IMR-90 (cell line): ENCODE measurements at regions not wholly inside any gene's neighbourhood (a gene's known extent, or its start where the extent isn't known, plus 50 kb on each side); places are given as distances from the start of the nearest gene placed in this dataset.

ENCODE experiments used
- ATAC-seq: fragments of 200-7000 bp; cut with Tn5 transposase; 2 replicates; pipeline ENCODE4 v1.9.1; 2020; ENCODE audit warnings: low read depth, mild to moderate bottlenecking, moderate library complexity
- BruUV-seq: library from RNA; stranded (reverse); fragments of 400-500 nt; replicated peaks from 2 replicates; lab custom pipeline; 2021; lab: Mats Ljungman, UMichigan
- CTCF ChIA-PET: fragments of 300-600 bp; formaldehyde crosslinking; extraction: SDS; loops from one replicate; lab custom pipeline; 2021; ENCODE audit warnings: antibody characterized with exemption; lab: Yijun Ruan, JAX
- POLR2A ChIA-PET: fragments of 300-600 bp; sonication (Branson Sonifier 250); formaldehyde crosslinking; loops from one replicate; lab custom pipeline; 2022; ENCODE audit warnings: antibody characterized with exemption; ENCODE audit not compliant: unreplicated experiment; lab: Charles Lee
- DNase-seq: peaks from one replicate; pipeline ENCODE4 v3.0.0; 2013
- H2AFZ ChIP-seq: replicated peaks from 2 replicates; pipeline ENCODE3; 2013; ENCODE audit warnings: low read length, mild to moderate bottlenecking; ENCODE audit not compliant: poor library complexity
- H2AK5ac ChIP-seq: 2 replicates; pipeline ENCODE4 v1.6.1; 2013; ENCODE audit warnings: low read depth, low read length, inconsistent platforms
- H2AK9ac ChIP-seq: replicated peaks from 2 replicates; pipeline ENCODE3; 2013; ENCODE audit warnings: mild to moderate bottlenecking, low read depth, low read length, moderate library complexity; ENCODE audit not compliant: poor library complexity
- H2BK120ac ChIP-seq: 2 replicates; pipeline ENCODE4 v1.6.1; 2013; ENCODE audit warnings: low read depth, low read length, inconsistent platforms
- H2BK15ac ChIP-seq: 3 replicates; pipeline ENCODE4 v1.6.1; 2013; ENCODE audit warnings: low read depth, low read length, inconsistent platforms
- H2BK20ac ChIP-seq: 2 replicates; pipeline ENCODE4 v1.6.1; 2013; ENCODE audit warnings: low read depth, mild to moderate bottlenecking, inconsistent platforms, low read length, moderate library complexity
- H2BK5ac ChIP-seq: 2 replicates; pipeline ENCODE4 v1.6.1; 2013; ENCODE audit warnings: mild to moderate bottlenecking, low read depth, low read length, inconsistent platforms; ENCODE audit not compliant: poor library complexity, severe bottlenecking
- H3K14ac ChIP-seq: replicated peaks from 2 replicates; pipeline ENCODE4 v1.6.1; 2013; ENCODE audit warnings: low read depth, low read length, inconsistent platforms
- H3K18ac ChIP-seq: 2 replicates; pipeline ENCODE4 v1.6.1; 2013; ENCODE audit warnings: low read depth, low read length, control low read depth
- H3K23ac ChIP-seq: 2 replicates; pipeline ENCODE4 v1.6.1; 2013; ENCODE audit warnings: low read depth, low read length, inconsistent platforms
- H3K27ac ChIP-seq: 2 replicates; pipeline ENCODE4 v1.5.1; 2013; ENCODE audit warnings: mild to moderate bottlenecking, control low read depth, low read length; ENCODE audit not compliant: insufficient read depth
- H3K27me3 ChIP-seq: 2 replicates; pipeline ENCODE4 v1.6.1; 2013; ENCODE audit warnings: low read length; ENCODE audit not compliant: control insufficient read depth, insufficient read depth
- H3K36me3 ChIP-seq: 2 replicates; pipeline ENCODE4 v1.6.1; 2013; ENCODE audit warnings: low read length, mixed read lengths; ENCODE audit not compliant: control insufficient read depth, insufficient read depth
- H3K4ac ChIP-seq: 2 replicates; pipeline ENCODE4 v1.6.1; 2013; ENCODE audit warnings: low read depth, low read length, inconsistent platforms
- H3K4me1 ChIP-seq: 2 replicates; pipeline ENCODE4 v1.6.1; 2013; ENCODE audit warnings: low read length, mixed read lengths; ENCODE audit not compliant: control insufficient read depth, insufficient read depth
- H3K4me2 ChIP-seq: 2 replicates; pipeline ENCODE4 v1.6.1; 2013; ENCODE audit warnings: low read depth, mild to moderate bottlenecking, control low read depth, low read length, moderate library complexity
- H3K4me3 ChIP-seq: 2 replicates; pipeline ENCODE4 v1.5.1; 2013; ENCODE audit warnings: low read depth, mild to moderate bottlenecking, control low read depth, low read length, moderate library complexity; ENCODE audit not compliant: insufficient read depth
- H3K56ac ChIP-seq: 2 replicates; pipeline ENCODE4 v1.6.1; 2013; ENCODE audit warnings: low read length, inconsistent platforms; ENCODE audit not compliant: insufficient read depth; ENCODE audit errors: extremely low read depth
- H3K79me1 ChIP-seq, 2 experiments: 2 replicates each; pipeline ENCODE4 v1.6.1; 2013; ENCODE audit warnings: low read length in 2 of 2, inconsistent platforms in 1 of 2, low read depth in 1 of 2
- H3K9ac ChIP-seq: 2 replicates; pipeline ENCODE4 v1.6.1; 2013; ENCODE audit warnings: low read depth, low read length, control low read depth
- H3K9me1 ChIP-seq: 2 replicates; pipeline ENCODE4 v1.6.1; 2013; ENCODE audit warnings: low read length, inconsistent platforms; ENCODE audit not compliant: insufficient read depth
- H3K9me3 ChIP-seq: 2 replicates; pipeline ENCODE4 v1.6.1; 2013; ENCODE audit warnings: low read length; ENCODE audit not compliant: control insufficient read depth, insufficient read depth
- H4K20me1 ChIP-seq: 2 replicates; pipeline ENCODE4 v1.6.1; 2013; ENCODE audit warnings: low read length, inconsistent platforms; ENCODE audit not compliant: insufficient read depth
- H4K5ac ChIP-seq: 2 replicates; pipeline ENCODE4 v1.6.1; 2013; ENCODE audit warnings: mild to moderate bottlenecking, low read depth, low read length, control low read depth
- H4K8ac ChIP-seq, 2 experiments: 2 replicates each; pipeline ENCODE4 v1.6.1; 2013; ENCODE audit warnings: low read depth in 2 of 2, low read length in 2 of 2, control low read depth in 1 of 2, inconsistent platforms in 1 of 2
- H4K91ac ChIP-seq: 2 replicates; pipeline ENCODE4 v1.6.1; 2013; ENCODE audit warnings: low read depth, low read length, inconsistent platforms; ENCODE audit not compliant: insufficient read depth
- BHLHE40 ChIP-seq: fragments of 150-350 bp; IDR thresholded peaks from 2 replicates; pipeline ENCODE4 v1.6.1; 2016; ENCODE audit warnings: mild to moderate bottlenecking, low read depth, low read length
- CEBPB ChIP-seq: IDR thresholded peaks from 2 replicates; pipeline ENCODE4 v1.6.1; 2012; ENCODE audit warnings: low read depth, low read length, improper control_type of control experiment
- CHD1 ChIP-seq: IDR thresholded peaks from 2 replicates; pipeline ENCODE4 v1.6.1; 2012; ENCODE audit warnings: low read depth, low read length, improper control_type of control experiment
- FOS ChIP-seq: fragments of 150-350 bp; IDR thresholded peaks from 2 replicates; pipeline ENCODE4 v1.6.1; 2016; ENCODE audit warnings: low read depth, low read length
- MAFK ChIP-seq: IDR thresholded peaks from 2 replicates; pipeline ENCODE4 v1.6.1; 2012; ENCODE audit warnings: low read depth, low read length, improper control_type of control experiment
- MAZ ChIP-seq: IDR thresholded peaks from 2 replicates; pipeline ENCODE4 v1.6.1; 2012; ENCODE audit warnings: low read depth, mild to moderate bottlenecking, low read length, improper control_type of control experiment, moderate library complexity, borderline replicate concordance
- MXI1 ChIP-seq: IDR thresholded peaks from 2 replicates; pipeline ENCODE4 v1.6.1; 2012; ENCODE audit warnings: low read depth, mild to moderate bottlenecking, low read length, moderate library complexity, borderline replicate concordance
- NFE2L2 ChIP-seq: fragments of 150-350 bp; IDR thresholded peaks from 2 replicates; pipeline ENCODE4 v1.6.1; 2016; ENCODE audit warnings: low read depth, mild to moderate bottlenecking, low read length
- POLR2A ChIP-seq: IDR thresholded peaks from 2 replicates; pipeline ENCODE4 v1.6.1; 2012; ENCODE audit warnings: mild to moderate bottlenecking, low read depth, low read length
- RAD21 ChIP-seq: IDR thresholded peaks from 2 replicates; pipeline ENCODE4 v1.6.1; 2012; ENCODE audit warnings: low read length, improper control_type of control experiment
- RCOR1 ChIP-seq: IDR thresholded peaks from 2 replicates; pipeline ENCODE4 v1.6.1; 2012; ENCODE audit warnings: mild to moderate bottlenecking, low read length, improper control_type of control experiment; ENCODE audit not compliant: insufficient replicate concordance
- RFX5 ChIP-seq: IDR thresholded peaks from 2 replicates; pipeline ENCODE4 v1.8.0; 2012; ENCODE audit warnings: low read depth, mild to moderate bottlenecking, low read length, moderate library complexity
- SMC3 ChIP-seq: fragments of 150-350 bp; IDR thresholded peaks from 2 replicates; pipeline ENCODE4 v1.6.1; 2016; ENCODE audit warnings: low read depth, mild to moderate bottlenecking, antibody characterized with exemption, low read length, moderate library complexity
- WGBS, 2 experiments: methylation state at CpG; one replicate each; pipeline versions ENCODE4 v1.1.5 to v1.1.7; 2013; ENCODE audit warnings: missing lambda C conversion rate in 2 of 2; ENCODE audit not compliant: insufficient read length in 1 of 2; ENCODE audit errors: extremely low coverage in 2 of 2; 5-methylcytosine and 5-hydroxymethylcytosine counted together
- dilution Hi-C: fragments of 300-500 bp; cut with HindIII; formaldehyde crosslinking; loops from one replicate; pipeline ENCODE4 v1.14.3; 2018; ENCODE audit warnings: low sequenced_read_pairs; ENCODE audit not compliant: unreplicated experiment
- in situ Hi-C: fragments of 300-500 bp; cut with MboI; formaldehyde crosslinking; loops from 3 replicates; pipeline ENCODE4 v1.14.3; 2019; ENCODE audit warnings: low sequenced_read_pairs, inconsistent platforms, mixed read lengths
- intact Hi-C: fragments of 100-400 bp; cut with micrococcal nuclease; formaldehyde crosslinking; loops from 2 replicates; pipeline ENCODE4 v1.10.0; 2022
- TF ChIP-seq, protein P1 (sequence below): fragments of 150-350 bp; IDR thresholded peaks from 2 replicates; pipeline ENCODE4 v1.6.1; 2016; ENCODE audit warnings: low read depth, mild to moderate bottlenecking, low read length, moderate library complexity, borderline replicate concordance
- TF ChIP-seq, protein P2 (sequence below): conservative IDR thresholded peaks from 2 replicates; pipeline ENCODE4 v1.5.1; 2012; ENCODE audit warnings: mild to moderate bottlenecking, low read depth, low read length, improper control_type of control experiment
- TF ChIP-seq, protein P3 (sequence below): fragments of 150-350 bp; IDR thresholded peaks from 2 replicates; pipeline ENCODE4 v1.6.1; 2017; ENCODE audit warnings: mild to moderate bottlenecking, antibody characterized with exemption, low read length, low read depth

DNA sequence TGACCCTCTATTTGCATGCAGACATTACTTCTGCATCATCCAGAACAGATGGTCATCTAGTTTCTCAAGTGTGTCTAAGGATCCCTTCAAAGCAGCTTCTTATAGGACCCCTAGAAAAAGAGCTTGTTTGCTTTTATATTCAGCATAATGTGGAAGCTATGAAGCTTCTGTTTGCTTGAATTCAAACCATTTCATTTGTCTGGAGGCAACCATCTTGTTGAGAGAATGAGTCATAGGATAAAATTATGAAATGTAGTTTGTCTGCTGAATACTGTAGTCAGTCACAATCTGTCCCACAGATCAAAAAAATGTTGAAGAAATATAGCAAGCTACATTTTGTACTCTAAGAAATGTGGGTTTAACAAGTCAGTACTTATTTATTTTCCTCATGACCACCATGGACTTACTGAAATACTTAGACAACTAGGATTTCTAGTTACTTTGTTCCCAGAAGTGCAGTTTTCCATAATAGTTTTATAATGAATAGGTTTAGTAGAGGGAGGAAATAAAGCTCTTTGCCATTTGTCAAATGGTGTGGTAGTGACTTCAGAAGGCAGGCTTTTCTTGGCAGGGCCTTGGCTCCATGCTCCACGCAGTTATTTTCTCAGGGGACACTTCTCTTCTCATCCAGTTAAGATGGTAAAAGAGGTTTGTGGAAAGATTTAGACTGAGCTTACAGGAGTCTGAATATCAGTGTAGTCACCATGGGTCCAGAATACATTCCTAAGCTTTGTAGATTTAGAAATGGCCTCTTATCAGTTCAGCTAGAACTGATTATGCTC is 74.8 kb upstream of the DEPDC1 start:
- Histone ChIP-seq H2BK5ac (no peak overlapping the region), H3K27ac (no peak overlapping the region), H2AK5ac (no peak overlapping the region), H3K14ac (no peak overlapping the region), H3K4me1 (no peaks in the 10 kb centered on the region), H3K9me1 (no peaks in the 10 kb centered on the region), H4K5ac (no peak overlapping the region), H4K8ac (no peak overlapping the region), H3K18ac (no peak overlapping the region), H2BK20ac (no peak overlapping the region), H3K79me1 (no peaks in the 10 kb centered on the region), H2AK9ac (no peak overlapping the region), H3K9me3 (no peaks in the 10 kb centered on the region), H3K56ac (no peak overlapping the region), H3K4ac (no peak overlapping the region), H2BK15ac (no peak overlapping the region), H2BK120ac (no peak overlapping the region), H3K4me2 (no peak overlapping the region), H3K4me3 (no peak overlapping the region), H3K27me3 (0 out of 2 replicates have a peak, but pooled peaks cover 2% of the 10 kb centered on the region), H4K91ac (no peak overlapping the region), H2AFZ (no peak overlapping the region), H3K9ac (no peak overlapping the region), H3K36me3 (no peaks in the 10 kb centered on the region), H3K23ac (no peak overlapping the region), H4K20me1 (no peaks in the 10 kb centered on the region)
- BruUV-seq = no TSS peak
- no peak for DNase-seq
- WGBS, 2 experiments = no CpG with 5 or more reads among the region's 1 CpG
- in situ Hi-C loops = no loop called here
- intact Hi-C loops = no loop called here
- ChIA-PET POLR2A (no interaction called here), CTCF (no interaction called here)
- no peak for ATAC-seq
- dilution Hi-C loops = no loop called here
- TF ChIP-seq RAD21 (no peak), SMC3 (no peak), RCOR1 (no peak), MAFK (no peak), RFX5 (no peak), FOS (no peak), POLR2A (no peak), MXI1 (no peak), CHD1 (no peak), NFE2L2 (no peak), CEBPB (no peak), MAZ (no peak), BHLHE40 (no peak)
- TF ChIP-seq, protein P1, sequence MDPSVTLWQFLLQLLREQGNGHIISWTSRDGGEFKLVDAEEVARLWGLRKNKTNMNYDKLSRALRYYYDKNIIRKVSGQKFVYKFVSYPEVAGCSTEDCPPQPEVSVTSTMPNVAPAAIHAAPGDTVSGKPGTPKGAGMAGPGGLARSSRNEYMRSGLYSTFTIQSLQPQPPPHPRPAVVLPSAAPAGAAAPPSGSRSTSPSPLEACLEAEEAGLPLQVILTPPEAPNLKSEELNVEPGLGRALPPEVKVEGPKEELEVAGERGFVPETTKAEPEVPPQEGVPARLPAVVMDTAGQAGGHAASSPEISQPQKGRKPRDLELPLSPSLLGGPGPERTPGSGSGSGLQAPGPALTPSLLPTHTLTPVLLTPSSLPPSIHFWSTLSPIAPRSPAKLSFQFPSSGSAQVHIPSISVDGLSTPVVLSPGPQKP = no peak
- TF ChIP-seq, protein P2, sequence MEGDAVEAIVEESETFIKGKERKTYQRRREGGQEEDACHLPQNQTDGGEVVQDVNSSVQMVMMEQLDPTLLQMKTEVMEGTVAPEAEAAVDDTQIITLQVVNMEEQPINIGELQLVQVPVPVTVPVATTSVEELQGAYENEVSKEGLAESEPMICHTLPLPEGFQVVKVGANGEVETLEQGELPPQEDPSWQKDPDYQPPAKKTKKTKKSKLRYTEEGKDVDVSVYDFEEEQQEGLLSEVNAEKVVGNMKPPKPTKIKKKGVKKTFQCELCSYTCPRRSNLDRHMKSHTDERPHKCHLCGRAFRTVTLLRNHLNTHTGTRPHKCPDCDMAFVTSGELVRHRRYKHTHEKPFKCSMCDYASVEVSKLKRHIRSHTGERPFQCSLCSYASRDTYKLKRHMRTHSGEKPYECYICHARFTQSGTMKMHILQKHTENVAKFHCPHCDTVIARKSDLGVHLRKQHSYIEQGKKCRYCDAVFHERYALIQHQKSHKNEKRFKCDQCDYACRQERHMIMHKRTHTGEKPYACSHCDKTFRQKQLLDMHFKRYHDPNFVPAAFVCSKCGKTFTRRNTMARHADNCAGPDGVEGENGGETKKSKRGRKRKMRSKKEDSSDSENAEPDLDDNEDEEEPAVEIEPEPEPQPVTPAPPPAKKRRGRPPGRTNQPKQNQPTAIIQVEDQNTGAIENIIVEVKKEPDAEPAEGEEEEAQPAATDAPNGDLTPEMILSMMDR = no peak
- TF ChIP-seq, protein P3, sequence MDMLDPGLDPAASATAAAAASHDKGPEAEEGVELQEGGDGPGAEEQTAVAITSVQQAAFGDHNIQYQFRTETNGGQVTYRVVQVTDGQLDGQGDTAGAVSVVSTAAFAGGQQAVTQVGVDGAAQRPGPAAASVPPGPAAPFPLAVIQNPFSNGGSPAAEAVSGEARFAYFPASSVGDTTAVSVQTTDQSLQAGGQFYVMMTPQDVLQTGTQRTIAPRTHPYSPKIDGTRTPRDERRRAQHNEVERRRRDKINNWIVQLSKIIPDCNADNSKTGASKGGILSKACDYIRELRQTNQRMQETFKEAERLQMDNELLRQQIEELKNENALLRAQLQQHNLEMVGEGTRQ = no peak
